Caco-2 (cell line): ENCODE measurements at regions not wholly inside any gene's neighbourhood (a gene's known extent, or its start where the extent isn't known, plus 50 kb on each side); places are given as distances from the start of the nearest gene placed in this dataset.

Experiments
- BruUV-seq: library from RNA; stranded (reverse); fragments of 400-500 nt; replicated peaks from 2 replicates; lab custom pipeline; 2021; lab: Mats Ljungman, UMichigan
- CTCF ChIA-PET: fragments of 300-600 bp; sonication (Branson Sonifier 250); formaldehyde crosslinking; loops from one replicate; lab custom pipeline; 2022; ENCODE audit warnings: antibody characterized with exemption; lab: Charles Lee
- POLR2A ChIA-PET: fragments of 300-600 bp; sonication (Branson Sonifier 250); formaldehyde crosslinking; loops from one replicate; lab custom pipeline; 2022; ENCODE audit warnings: antibody characterized with exemption; lab: Charles Lee
- DNase-seq, 2 experiments: peaks; one replicate each; pipeline versions ENCODE4 v3.0.0 to v3.0.0-alpha.2; 2020 to 2022
- H3K27me3 ChIP-seq: replicated peaks from 2 replicates; pipeline ENCODE4 v1.6.0; 2011; ENCODE audit warnings: low read length; ENCODE audit not compliant: control insufficient read depth, insufficient read depth
- H3K36me3 ChIP-seq: 2 replicates; pipeline ENCODE4 v1.5.1; 2011; ENCODE audit warnings: low read length; ENCODE audit not compliant: control insufficient read depth, insufficient read depth
- H3K4me1 ChIP-seq: fragments of 250-450 bp; sonication (Bioruptor Pico); 2 replicates; pipeline ENCODE4 v1.5.1; 2020; ENCODE audit warnings: mild to moderate bottlenecking
- H3K4me3 ChIP-seq: 2 replicates; pipeline ENCODE4 v1.5.1; 2011; ENCODE audit warnings: low read depth, mild to moderate bottlenecking, control low read depth, low read length
- H3K9me3 ChIP-seq: fragments of 250-450 bp; sonication (Bioruptor Pico); 2 replicates; pipeline ENCODE4 v1.5.1; 2020; ENCODE audit warnings: mild to moderate bottlenecking, moderate library complexity
- H3K27ac Mint-ChIP-seq: one replicate; pipeline ENCODE4 v1.8.0; 2022; ENCODE audit warnings: mixed read lengths; ENCODE audit not compliant: unreplicated experiment
- H3K27me3 Mint-ChIP-seq: one replicate; pipeline ENCODE4 v1.8.0; 2022; ENCODE audit warnings: mixed read lengths; ENCODE audit not compliant: insufficient read depth, unreplicated experiment
- H3K36me3 Mint-ChIP-seq: one replicate; pipeline ENCODE4 v1.8.0; 2022; ENCODE audit warnings: mild to moderate bottlenecking, mixed read lengths; ENCODE audit not compliant: insufficient read depth, unreplicated experiment
- H3K4me1 Mint-ChIP-seq: one replicate; pipeline ENCODE4 v1.8.0; 2022; ENCODE audit warnings: low read depth, mixed read lengths; ENCODE audit not compliant: unreplicated experiment
- H3K4me3 Mint-ChIP-seq: one replicate; pipeline ENCODE4 v1.8.0; 2022; ENCODE audit warnings: mild to moderate bottlenecking, moderate library complexity, mixed read lengths; ENCODE audit not compliant: unreplicated experiment
- H3K9me3 Mint-ChIP-seq: one replicate; pipeline ENCODE4 v1.8.0; 2022; ENCODE audit warnings: mixed read lengths; ENCODE audit not compliant: unreplicated experiment
- intact Hi-C: fragments of 100-400 bp; cut with micrococcal nuclease; formaldehyde crosslinking; loops from one replicate; pipeline ENCODE4 v1.10.0; 2022; ENCODE audit not compliant: unreplicated experiment
- TF ChIP-seq, protein P1 (sequence below), 2 experiments: fragments of 200-600 bp in 1 of 2; IDR thresholded peaks; 1 replicate in 1 of 2; 2 replicates in 1 of 2; pipeline versions ENCODE4 v1.5.1 to v1.8.0; 2011 to 2022; ENCODE audit warnings: antibody characterized with exemption in 1 of 2, control low read depth in 1 of 2, inconsistent platforms in 1 of 2, low read depth in 1 of 2, low read length in 1 of 2, mild to moderate bottlenecking in 1 of 2, moderate library complexity in 1 of 2; ENCODE audit not compliant: insufficient read depth in 1 of 2, severe bottlenecking in 1 of 2, unreplicated experiment in 1 of 2

DNA sequence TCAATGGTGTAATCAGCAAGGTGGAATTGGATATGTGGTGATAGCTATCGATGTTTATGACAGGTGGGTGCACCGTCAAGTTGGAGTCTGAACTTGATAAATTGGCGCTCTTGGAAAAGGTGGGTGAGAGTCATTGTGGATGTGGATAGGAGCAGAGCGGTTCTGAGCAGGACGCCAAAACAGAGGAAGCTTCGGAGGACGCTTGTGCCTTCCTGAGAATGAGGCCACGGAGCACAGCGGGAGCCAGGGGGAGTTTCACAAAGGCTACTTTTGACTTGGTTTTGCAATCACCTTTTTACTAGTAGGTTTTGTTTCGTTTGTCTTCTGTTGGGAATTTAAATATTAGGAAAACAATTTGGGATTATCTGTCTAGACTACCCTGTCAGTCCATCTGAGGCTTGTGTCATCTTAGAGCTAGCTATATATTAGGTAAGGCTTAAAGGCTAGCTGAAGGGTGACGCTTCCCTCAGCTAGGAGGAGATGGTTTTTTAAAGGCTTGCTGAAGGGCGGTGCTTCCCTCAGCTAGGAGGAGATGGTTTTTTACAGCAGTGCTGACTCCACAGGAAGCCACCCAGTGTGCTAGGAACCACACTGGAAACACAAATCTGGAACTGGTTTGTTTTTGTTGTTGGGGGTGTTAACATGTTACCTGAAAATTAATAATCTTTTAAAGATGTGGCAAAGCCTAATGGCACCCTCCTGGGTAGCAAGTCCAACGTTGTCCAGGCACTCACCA is 142.4 kb upstream of the IRX4 start:
- H3K4me3 ChIP-seq, result no peak overlapping the region
- no peaks in the 10 kb centered on the region for H3K4me1 ChIP-seq
- no peak overlapping the region for H3K4me3 Mint-ChIP-seq
- DNase-seq, result no peak
- peaks cover 12% of the 10 kb centered on the region for H3K9me3 Mint-ChIP-seq
- no peak overlapping the region for H3K27ac Mint-ChIP-seq
- H3K4me1 Mint-ChIP-seq, result no peaks in the 10 kb centered on the region
- H3K36me3 ChIP-seq, result no peaks in the 10 kb centered on the region
- TF ChIP-seq, protein P1, sequence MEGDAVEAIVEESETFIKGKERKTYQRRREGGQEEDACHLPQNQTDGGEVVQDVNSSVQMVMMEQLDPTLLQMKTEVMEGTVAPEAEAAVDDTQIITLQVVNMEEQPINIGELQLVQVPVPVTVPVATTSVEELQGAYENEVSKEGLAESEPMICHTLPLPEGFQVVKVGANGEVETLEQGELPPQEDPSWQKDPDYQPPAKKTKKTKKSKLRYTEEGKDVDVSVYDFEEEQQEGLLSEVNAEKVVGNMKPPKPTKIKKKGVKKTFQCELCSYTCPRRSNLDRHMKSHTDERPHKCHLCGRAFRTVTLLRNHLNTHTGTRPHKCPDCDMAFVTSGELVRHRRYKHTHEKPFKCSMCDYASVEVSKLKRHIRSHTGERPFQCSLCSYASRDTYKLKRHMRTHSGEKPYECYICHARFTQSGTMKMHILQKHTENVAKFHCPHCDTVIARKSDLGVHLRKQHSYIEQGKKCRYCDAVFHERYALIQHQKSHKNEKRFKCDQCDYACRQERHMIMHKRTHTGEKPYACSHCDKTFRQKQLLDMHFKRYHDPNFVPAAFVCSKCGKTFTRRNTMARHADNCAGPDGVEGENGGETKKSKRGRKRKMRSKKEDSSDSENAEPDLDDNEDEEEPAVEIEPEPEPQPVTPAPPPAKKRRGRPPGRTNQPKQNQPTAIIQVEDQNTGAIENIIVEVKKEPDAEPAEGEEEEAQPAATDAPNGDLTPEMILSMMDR (IDR thresholded peaks at IDR 0.05; ENCODE audit: insufficient read depth in 1 of 2, low read depth in 1 of 2, low read length in 1 of 2, severe bottlenecking in 1 of 2, unreplicated experiment in 1 of 2), result no peak
- H3K27me3 Mint-ChIP-seq, result peaks cover 26% of the 10 kb centered on the region
- H3K36me3 Mint-ChIP-seq, result no peaks in the 10 kb centered on the region
- no TSS peak for BruUV-seq
- POLR2A ChIA-PET, result no interaction called here
- H3K27me3 ChIP-seq, result no peaks in the 10 kb centered on the region
- H3K9me3 ChIP-seq, result peaks cover 6% of the 10 kb centered on the region; the same call in 1 of the 2 replicates
- intact Hi-C loops, result no loop called here
- CTCF ChIA-PET, result no interaction called here

DNA sequence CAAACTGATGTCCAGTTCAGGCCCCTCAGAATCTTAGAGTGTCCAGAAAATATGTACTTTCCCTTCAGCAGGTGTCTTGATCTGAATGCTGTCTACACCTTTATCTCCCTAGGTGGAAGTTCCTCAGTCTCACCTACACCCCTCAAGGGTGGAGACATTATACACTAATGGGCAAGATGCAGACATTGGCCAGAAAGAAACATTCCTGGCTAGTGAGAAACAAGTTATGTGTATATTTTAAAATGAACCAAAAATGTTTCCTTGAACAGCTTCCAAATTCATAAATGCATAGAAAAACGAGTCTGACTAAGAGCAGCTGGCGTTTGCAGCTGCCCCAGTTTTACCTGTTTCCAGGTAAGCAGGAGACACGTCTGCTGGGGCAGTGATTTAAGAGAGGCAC is 140.5 kb upstream of the IRX4 start:
- no peak for DNase-seq
- Mint-ChIP-seq H3K4me1 (no peaks in the 10 kb centered on the region), H3K27me3 (peaks cover 22% of the 10 kb centered on the region), H3K36me3 (no peaks in the 10 kb centered on the region), H3K9me3 (peaks cover 2% of the 10 kb centered on the region), H3K27ac (no peak overlapping the region), H3K4me3 (no peak overlapping the region)
- CTCF ChIA-PET, result no interaction called here
- H3K9me3 ChIP-seq, result peaks cover 6% of the 10 kb centered on the region; the same call in 1 of the 2 replicates
- H3K36me3 ChIP-seq, result no peaks in the 10 kb centered on the region
- intact Hi-C loops, result no loop called here
- H3K4me3 ChIP-seq, result no peak overlapping the region
- H3K27me3 ChIP-seq, result no peaks in the 10 kb centered on the region
- TF ChIP-seq, protein P1 (IDR thresholded peaks at IDR 0.05; ENCODE audit: insufficient read depth in 1 of 2, low read depth in 1 of 2, low read length in 1 of 2, severe bottlenecking in 1 of 2, unreplicated experiment in 1 of 2), result no peak
- POLR2A ChIA-PET, result no interaction called here
- H3K4me1 ChIP-seq, result no peaks in the 10 kb centered on the region
- BruUV-seq, result no TSS peak

DNA sequence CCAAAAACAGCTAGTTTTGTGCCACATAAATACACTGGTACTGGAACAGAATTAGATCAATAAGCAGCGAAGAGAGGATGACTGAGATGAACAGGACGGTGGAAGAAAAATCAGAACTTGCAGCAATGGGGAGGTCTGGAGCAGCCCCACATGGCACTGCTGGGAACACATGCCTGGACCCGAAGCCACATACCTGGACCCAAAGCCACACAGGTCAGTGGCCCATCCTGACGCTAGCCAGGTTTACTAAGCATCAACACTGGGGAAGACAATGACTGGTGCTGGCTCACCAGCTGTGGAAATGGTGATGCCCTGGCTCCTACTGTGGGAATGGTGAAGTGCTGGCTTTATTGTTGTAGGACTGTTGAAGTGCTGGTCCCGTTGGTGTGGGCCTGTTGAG is 139.7 kb upstream of the IRX4 start:
- H3K27me3 Mint-ChIP-seq, result peaks cover 18% of the 10 kb centered on the region
- POLR2A ChIA-PET, result no interaction called here
- H3K36me3 ChIP-seq, result no peaks in the 10 kb centered on the region

More for the DNA sequence above, 139.7 kb upstream of the IRX4 start:
- Mint-ChIP-seq H3K4me3 (no peak overlapping the region), H3K27ac (no peak overlapping the region), H3K36me3 (no peaks in the 10 kb centered on the region), H3K9me3 (no peaks in the 10 kb centered on the region), H3K4me1 (no peaks in the 10 kb centered on the region)
- no TSS peak for BruUV-seq
- CTCF ChIA-PET, result no interaction called here
- Histone ChIP-seq H3K4me1 (no peaks in the 10 kb centered on the region), H3K4me3 (no peak overlapping the region), H3K9me3 (peaks cover 6% of the 10 kb centered on the region; the same call in 1 of the 2 replicates), H3K27me3 (no peaks in the 10 kb centered on the region)
- no peak for DNase-seq
- intact Hi-C loops, result no loop called here
- TF ChIP-seq, protein P1 (IDR thresholded peaks at IDR 0.05; ENCODE audit: insufficient read depth in 1 of 2, low read depth in 1 of 2, low read length in 1 of 2, severe bottlenecking in 1 of 2, unreplicated experiment in 1 of 2), result no peak
